Psoas muscle (tissue), 7 donors: ENCODE measurements at regions not wholly inside any gene's neighbourhood (a gene's known extent, or its start where the extent isn't known, plus 50 kb on each side); places are given as distances from the start of the nearest gene placed in this dataset.
"Not testable (repeated sequence)": the region's sequence is repeated elsewhere in the genome, so short reads cannot be mapped to it uniquely, and the experiment has no call there.

ENCODE experiments used
- ATAC-seq, 4 donors: fragments of 200-7000 bp; cut with Tn5 transposase; one replicate each; pipeline ENCODE4 v1.9.1; 2020; ENCODE audit warnings: moderate library complexity in 3 of 4, mild to moderate bottlenecking in 2 of 4
- DNase-seq, 2 donors: peaks; one replicate each; pipeline ENCODE4 v3.0.0-alpha.2; 2020
- H3K27ac ChIP-seq: fragments of 200-600 bp; one replicate; pipeline ENCODE4 v1.8.0; 2022
- H3K27me3 ChIP-seq, 3 donors: fragments of 200-600 bp in 1 of 3; one replicate each; pipeline versions ENCODE4 v1.6.1 to v1.8.0; 2013 to 2022; ENCODE audit warnings: low read length in 2 of 3, mild to moderate bottlenecking in 2 of 3, moderate library complexity in 1 of 3; ENCODE audit not compliant: insufficient read depth in 3 of 3
- H3K36me3 ChIP-seq, 2 donors: fragments of 200-600 bp in 1 of 2; one replicate each; pipeline versions ENCODE4 v1.6.1 to v1.8.0; 2013 to 2022; ENCODE audit warnings: low read depth in 1 of 2, mild to moderate bottlenecking in 1 of 2, moderate library complexity in 1 of 2; ENCODE audit not compliant: insufficient read depth in 1 of 2
- H3K4me1 ChIP-seq: fragments of 200-600 bp; one replicate; pipeline ENCODE4 v1.8.0; 2022
- H3K4me3 ChIP-seq: fragments of 200-600 bp; one replicate; pipeline ENCODE4 v1.8.0; 2022; ENCODE audit warnings: mild to moderate bottlenecking
- H3K9me3 ChIP-seq: fragments of 200-600 bp; one replicate; pipeline ENCODE4 v1.8.0; 2022
- WGBS, 3 donors: extraction: QIAGEN DNeasy Blood & Tissue Kit; methylation state at CpG; one replicate each; pipeline versions ENCODE4 v1.1.6 to v1.1.7; 2013; 5-methylcytosine and 5-hydroxymethylcytosine counted together
- intact Hi-C, 2 donors: fragments of 100-400 bp; cut with DNase I; formaldehyde crosslinking; loops; one replicate each; pipeline versions ENCODE4 v1.11.0 to v1.14.2; 2022
- TF ChIP-seq, protein P1 (sequence below): fragments of 200-600 bp; IDR thresholded peaks from one replicate; pipeline ENCODE4 v1.8.0; 2022; ENCODE audit warnings: antibody characterized with exemption
- donor health status: healthy with polysubstance abuse.
- donor health status: DM: no; HTN: no; CAD: no; lungs with moderate emphysema.
- donor health status: Bipolar disorder and iron deficiency.
- donor health status: healthy.
- donor health status: DM: yes; HTN: yes; CAD: no.
- donor health status: DM: no; HTN: no; CAD: no.
- donor health status: DM: yes; HTN: yes; CAD: no.

DNA sequence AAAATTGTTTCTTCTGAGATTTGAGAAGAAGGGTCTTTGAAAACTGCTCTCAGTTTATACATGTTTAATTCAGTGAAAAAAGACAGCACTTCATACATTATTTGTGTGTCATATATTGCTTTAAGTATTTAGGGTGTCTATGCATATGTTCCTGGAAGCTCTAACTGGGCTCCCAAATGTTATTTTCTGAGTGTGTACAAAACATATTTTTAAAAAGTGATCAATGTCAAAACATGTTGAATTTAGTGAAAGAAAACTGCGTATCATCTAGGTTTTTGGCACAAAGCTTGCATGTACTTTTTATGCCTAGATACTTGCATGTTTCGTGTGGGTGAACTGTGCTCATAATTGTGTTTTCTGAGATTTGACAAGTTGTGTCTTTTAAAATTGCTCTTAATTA, 81.6 kb downstream of the ASCL4 start:
- intact Hi-C loops, result no loop called here
- 41 to 66% (median 42%) methylated on average over 2 of the region's 2 CpGs for WGBS, 3 donors
- no peak for ATAC-seq

DNA sequence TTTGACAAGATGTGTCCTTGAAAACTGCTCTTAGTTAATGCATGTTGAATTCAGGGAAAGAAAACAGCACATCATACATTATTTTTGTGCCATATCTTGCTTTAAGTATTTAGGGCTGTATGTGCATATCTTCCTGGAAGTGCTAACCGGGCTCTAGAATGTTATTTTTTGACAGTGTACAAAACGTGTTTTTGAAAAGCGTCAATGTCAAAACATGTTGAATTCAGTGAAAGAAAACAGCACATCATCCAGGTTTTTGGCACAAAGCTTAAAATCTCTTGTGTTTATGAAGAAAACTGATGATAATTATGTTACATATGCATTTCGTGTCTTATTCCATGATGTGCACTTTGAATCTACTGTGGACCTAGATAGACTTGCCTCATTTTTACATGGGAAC, 82.7 kb downstream of the ASCL4 start:
- H3K27me3 ChIP-seq, result peaks cover 0 to 11% (median 0%) of the 10 kb centered on the region in 3 donors
- no peak overlapping the region for H3K4me3 ChIP-seq

More for the DNA sequence above, 81.6 kb downstream of the ASCL4 start:
- H3K9me3 ChIP-seq, result no peaks in the 10 kb centered on the region
- H3K27ac ChIP-seq, result no peak overlapping the region
- TF ChIP-seq, protein P1, sequence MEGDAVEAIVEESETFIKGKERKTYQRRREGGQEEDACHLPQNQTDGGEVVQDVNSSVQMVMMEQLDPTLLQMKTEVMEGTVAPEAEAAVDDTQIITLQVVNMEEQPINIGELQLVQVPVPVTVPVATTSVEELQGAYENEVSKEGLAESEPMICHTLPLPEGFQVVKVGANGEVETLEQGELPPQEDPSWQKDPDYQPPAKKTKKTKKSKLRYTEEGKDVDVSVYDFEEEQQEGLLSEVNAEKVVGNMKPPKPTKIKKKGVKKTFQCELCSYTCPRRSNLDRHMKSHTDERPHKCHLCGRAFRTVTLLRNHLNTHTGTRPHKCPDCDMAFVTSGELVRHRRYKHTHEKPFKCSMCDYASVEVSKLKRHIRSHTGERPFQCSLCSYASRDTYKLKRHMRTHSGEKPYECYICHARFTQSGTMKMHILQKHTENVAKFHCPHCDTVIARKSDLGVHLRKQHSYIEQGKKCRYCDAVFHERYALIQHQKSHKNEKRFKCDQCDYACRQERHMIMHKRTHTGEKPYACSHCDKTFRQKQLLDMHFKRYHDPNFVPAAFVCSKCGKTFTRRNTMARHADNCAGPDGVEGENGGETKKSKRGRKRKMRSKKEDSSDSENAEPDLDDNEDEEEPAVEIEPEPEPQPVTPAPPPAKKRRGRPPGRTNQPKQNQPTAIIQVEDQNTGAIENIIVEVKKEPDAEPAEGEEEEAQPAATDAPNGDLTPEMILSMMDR, result no peak
- no peak overlapping the region for H3K4me3 ChIP-seq
- H3K27me3 ChIP-seq, result peaks cover 0 to 4% (median 0%) of the 10 kb centered on the region in 3 donors
- no peaks in the 10 kb centered on the region for H3K36me3 ChIP-seq
- no peak for DNase-seq
- H3K4me1 ChIP-seq, result no peaks in the 10 kb centered on the region

DNA sequence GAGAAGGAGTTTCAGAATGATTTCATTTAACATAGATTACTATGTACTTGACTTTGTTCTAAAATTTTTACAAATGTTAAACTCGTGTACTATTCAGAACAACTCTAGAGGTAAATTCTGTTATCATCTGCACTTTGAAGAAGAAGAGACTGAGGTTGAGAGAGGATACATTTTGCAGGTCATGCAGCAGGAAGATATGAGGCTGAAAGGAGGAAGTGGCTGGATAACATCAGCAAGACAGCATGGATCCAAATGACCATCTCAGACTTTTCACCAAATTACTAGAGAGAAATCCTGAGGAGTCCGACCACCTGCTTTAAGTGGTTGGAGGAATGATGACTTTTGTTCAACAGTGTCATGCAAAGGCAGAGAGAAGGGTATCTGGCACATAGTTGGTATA, 84.9 kb downstream of the ASCL4 start:
- Histone ChIP-seq H3K4me3 (no peak overlapping the region), H3K36me3 (no peaks in the 10 kb centered on the region), H3K27ac (no peak overlapping the region), H3K9me3 (no peaks in the 10 kb centered on the region), H3K4me1 (no peaks in the 10 kb centered on the region), H3K27me3 (peaks cover 0 to 20% (median 0%) of the 10 kb centered on the region in 3 donors)
- DNase-seq (no peak), ATAC-seq (no peak)
- intact Hi-C loops, result no loop called here
- 51 to 69% (median 61%) methylated on average over 2 of the region's 2 CpGs for WGBS, 3 donors
- TF ChIP-seq, protein P1, result no peak

More for the DNA sequence above, 82.7 kb downstream of the ASCL4 start:
- DNase-seq (no peak), ATAC-seq (no peak)
- Histone ChIP-seq H3K4me1 (no peaks in the 10 kb centered on the region), H3K36me3 (no peaks in the 10 kb centered on the region), H3K27ac (no peak overlapping the region), H3K9me3 (no peaks in the 10 kb centered on the region)
- TF ChIP-seq, protein P1, result no peak
- WGBS, 3 donors, result 78 to 81% (median 79%) methylated on average over 4 of the region's 4 CpGs
- intact Hi-C loops, result no loop called here

DNA sequence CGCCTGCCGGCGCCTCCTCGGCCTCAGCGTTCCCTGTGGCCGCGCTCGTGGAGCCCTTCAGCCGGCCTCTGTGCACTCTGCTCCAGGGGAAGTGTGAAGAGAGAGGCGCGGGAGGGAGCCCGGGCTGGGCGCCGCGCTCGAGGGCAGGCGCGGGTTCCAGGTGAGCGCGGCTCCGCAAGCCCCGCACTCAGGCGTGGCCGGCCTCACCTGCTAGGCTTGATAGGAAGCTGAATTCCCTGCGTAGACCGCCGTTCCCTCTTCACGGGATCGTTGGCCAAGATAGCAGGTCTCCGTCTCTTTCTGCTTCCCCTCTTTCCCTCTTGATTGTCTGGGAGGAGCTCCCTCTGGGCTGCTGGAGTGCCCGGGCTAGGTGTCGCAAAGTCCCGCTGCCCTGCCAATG, 89.7 kb downstream of the ASCL4 start:
- no peak for DNase-seq
- 14 to 28% (median 23%) methylated on average over 33 of the region's 33 CpGs for WGBS, 3 donors
- Histone ChIP-seq H3K36me3 (no peaks in the 10 kb centered on the region), H3K4me1 (no peaks in the 10 kb centered on the region), H3K27me3 (peaks cover 0 to 27% (median 4%) of the 10 kb centered on the region in 3 donors), H3K27ac (no peak overlapping the region), H3K4me3 (peak overlapping the region; percentile 22), H3K9me3 (no peaks in the 10 kb centered on the region)
- TF ChIP-seq, protein P1, result no peak
- no peak for ATAC-seq
- intact Hi-C loops, result no loop called here

DNA sequence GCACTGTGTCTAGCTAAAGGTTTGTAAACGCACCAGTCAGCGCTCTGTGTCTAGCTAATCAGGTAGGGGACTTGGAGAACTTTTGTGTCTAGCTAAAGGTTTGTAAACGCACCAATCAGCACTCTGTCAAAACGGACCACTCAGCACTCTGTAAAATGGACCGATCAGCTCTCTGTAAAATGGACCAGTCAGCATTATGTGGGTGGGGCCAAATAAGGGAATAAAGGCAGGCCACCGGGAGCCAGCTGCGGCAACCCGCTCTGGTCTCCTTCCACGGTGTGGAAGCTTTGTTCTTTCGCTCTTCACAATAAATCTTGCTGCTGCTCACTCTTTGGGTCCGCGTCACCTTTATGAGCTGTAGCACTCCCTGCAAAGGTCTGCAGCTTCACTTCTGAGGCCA, 90.2 kb downstream of the ASCL4 start:
- H3K36me3 ChIP-seq, DNase-seq, H3K4me1 ChIP-seq, H3K4me3 ChIP-seq, H3K9me3 ChIP-seq, ATAC-seq, intact Hi-C loops, H3K27ac ChIP-seq: not testable (repeated sequence)
- 55 to 70% (median 70%) methylated on average over 12 of the region's 12 CpGs for WGBS, 3 donors
- H3K27me3 ChIP-seq, result peaks cover 0 to 27% (median 4%) of the 10 kb centered on the region in 3 donors
